T-helper 9 cell (primary cell): ENCODE measurements at regions not wholly inside any gene's neighbourhood (a gene's known extent, or its start where the extent isn't known, plus 50 kb on each side); places are given as distances from the start of the nearest gene placed in this dataset.
"Not testable (repeated sequence)": the region's sequence is repeated elsewhere in the genome, so short reads cannot be mapped to it uniquely, and the experiment has no call there.

Experiments
- DNase-seq: peaks from one replicate; pipeline ENCODE4 v3.0.0-alpha.2; 2020

GRCh38 chr4:117135634-117136354 lies 50.4 kb upstream of the TRAM1L1 start:
- no peak for DNase-seq

- no peak for DNase-seq
These were observed 51.8 kb upstream of the TRAM1L1 start for GRCh38 chr4:117137145-117137544.

GRCh38 chr4:117138732-117139131 lies 53.4 kb upstream of the TRAM1L1 start:
- not testable (repeated sequence) for DNase-seq

- DNase-seq = no peak
These were observed 68.9 kb upstream of the TRAM1L1 start for GRCh38 chr4:117154251-117154650.

GRCh38 chr4:117156806-117157205 lies 71.4 kb upstream of the TRAM1L1 start:
- no peak for DNase-seq

- DNase-seq = no peak
These were observed 72.0 kb upstream of the TRAM1L1 start for GRCh38 chr4:117157360-117157759.

GRCh38 chr4:117162976-117163375 lies 77.6 kb upstream of the TRAM1L1 start:
- DNase-seq = no peak

GRCh38 chr4:117164338-117164737 lies 79.0 kb upstream of the TRAM1L1 start:
- DNase-seq = no peak

- not testable (repeated sequence) for DNase-seq
These were observed 90.0 kb upstream of the TRAM1L1 start for GRCh38 chr4:117175369-117175768.

GRCh38 chr4:117203231-117203630 lies 117.9 kb upstream of the TRAM1L1 start:
- DNase-seq = no peak

GRCh38 chr4:117210551-117210950 lies 125.2 kb upstream of the TRAM1L1 start:
- no peak for DNase-seq

- DNase-seq = no peak
These were observed 138.9 kb upstream of the TRAM1L1 start for GRCh38 chr4:117224256-117224655.

- no peak for DNase-seq
These were observed 140.1 kb upstream of the TRAM1L1 start for GRCh38 chr4:117225471-117225870.

GRCh38 chr4:117227925-117228324 lies 142.5 kb upstream of the TRAM1L1 start:
- DNase-seq = no peak

- DNase-seq = no peak
These were observed 154.1 kb upstream of the TRAM1L1 start for GRCh38 chr4:117239434-117239833.

GRCh38 chr4:117249333-117249732 lies 164.0 kb upstream of the TRAM1L1 start:
- DNase-seq = no peak

GRCh38 chr4:117264072-117264471 lies 178.7 kb upstream of the TRAM1L1 start:
- no peak for DNase-seq

- no peak for DNase-seq
These were observed 181.9 kb upstream of the TRAM1L1 start for GRCh38 chr4:117267317-117267716.

GRCh38 chr4:117284736-117285135 lies 199.4 kb upstream of the TRAM1L1 start:
- DNase-seq = no peak

- DNase-seq = no peak
These were observed 208.4 kb upstream of the TRAM1L1 start for GRCh38 chr4:117293784-117294183.

GRCh38 chr4:117302226-117302625 lies 216.8 kb upstream of the TRAM1L1 start:
- no peak for DNase-seq

- DNase-seq = no peak
These were observed 225.8 kb upstream of the TRAM1L1 start for GRCh38 chr4:117311215-117311614.

GRCh38 chr4:117311989-117312388 lies 226.6 kb upstream of the TRAM1L1 start:
- DNase-seq = no peak

- no peak for DNase-seq
These were observed 239.6 kb upstream of the TRAM1L1 start for GRCh38 chr4:117324851-117325491.

- no peak for DNase-seq
These were observed 240.7 kb upstream of the TRAM1L1 start for GRCh38 chr4:117326091-117326490.
